Tibial nerve (tissue), 4 donors: ENCODE measurements at regions not wholly inside any gene's neighbourhood (a gene's known extent, or its start where the extent isn't known, plus 50 kb on each side); places are given as distances from the start of the nearest gene placed in this dataset.

Experiments used
- DNase-seq, 2 donors: peaks; one replicate each; pipeline ENCODE4 v3.0.0-alpha.2; 2019; ENCODE audit warnings: low spot score in 2 of 2
- H3K27ac ChIP-seq, 4 donors: fragments of 200-600 bp; sonication (generic) in 3 of 4; one replicate each; pipeline ENCODE4 v1.5.1; 2017 to 2019; ENCODE audit warnings: mild to moderate bottlenecking in 1 of 4
- H3K27me3 ChIP-seq, 2 donors: fragments of 200-600 bp; sonication (generic) in 1 of 2; one replicate each; pipeline versions ENCODE4 v1.5.1 to v1.6.0; 2017 to 2019
- H3K36me3 ChIP-seq, 3 donors: fragments of 200-600 bp; sonication (generic); one replicate each; pipeline ENCODE4 v1.5.1; 2018 to 2019
- H3K4me1 ChIP-seq, 4 donors: fragments of 200-600 bp; sonication (generic) in 3 of 4; one replicate each; pipeline ENCODE4 v1.5.1; 2017 to 2019
- H3K4me3 ChIP-seq, 4 donors: fragments of 200-600 bp; sonication (generic) in 3 of 4; one replicate each; pipeline ENCODE4 v1.5.1; 2017 to 2019; ENCODE audit warnings: mild to moderate bottlenecking in 1 of 4, moderate library complexity in 1 of 4
- H3K9me3 ChIP-seq, 4 donors: fragments of 200-600 bp; sonication (generic) in 3 of 4; one replicate each; pipeline ENCODE4 v1.5.1; 2017 to 2019
- EP300 ChIP-seq, 2 donors: sonication (generic); formaldehyde crosslinking; IDR thresholded peaks; one replicate each; pipeline ENCODE4 v1.6.1; 2017; ENCODE audit warnings: antibody characterized with exemption in 2 of 2, mild to moderate bottlenecking in 1 of 2
- POLR2A ChIP-seq, 2 donors: fragments of 450-650 bp; IDR thresholded peaks; one replicate each; pipeline ENCODE4 v1.6.1; 2017; ENCODE audit warnings: antibody characterized with exemption in 2 of 2, mild to moderate bottlenecking in 2 of 2, moderate library complexity in 2 of 2
- WGBS, 2 donors: methylation state at CpG; one replicate each; pipeline ENCODE4 v1.1.5; 2018; 5-methylcytosine and 5-hydroxymethylcytosine counted together
- TF ChIP-seq, protein P1 (sequence below), 5 experiments: fragments of 200-600 bp in 3 of 5; fragments of 450-650 bp in 2 of 5; sonication (generic) in 3 of 5; IDR thresholded peaks; one replicate each; pipeline ENCODE4 v1.5.1; 2016 to 2019; ENCODE audit warnings: antibody characterized with exemption in 5 of 5, mild to moderate bottlenecking in 3 of 5, moderate library complexity in 2 of 5

DNA sequence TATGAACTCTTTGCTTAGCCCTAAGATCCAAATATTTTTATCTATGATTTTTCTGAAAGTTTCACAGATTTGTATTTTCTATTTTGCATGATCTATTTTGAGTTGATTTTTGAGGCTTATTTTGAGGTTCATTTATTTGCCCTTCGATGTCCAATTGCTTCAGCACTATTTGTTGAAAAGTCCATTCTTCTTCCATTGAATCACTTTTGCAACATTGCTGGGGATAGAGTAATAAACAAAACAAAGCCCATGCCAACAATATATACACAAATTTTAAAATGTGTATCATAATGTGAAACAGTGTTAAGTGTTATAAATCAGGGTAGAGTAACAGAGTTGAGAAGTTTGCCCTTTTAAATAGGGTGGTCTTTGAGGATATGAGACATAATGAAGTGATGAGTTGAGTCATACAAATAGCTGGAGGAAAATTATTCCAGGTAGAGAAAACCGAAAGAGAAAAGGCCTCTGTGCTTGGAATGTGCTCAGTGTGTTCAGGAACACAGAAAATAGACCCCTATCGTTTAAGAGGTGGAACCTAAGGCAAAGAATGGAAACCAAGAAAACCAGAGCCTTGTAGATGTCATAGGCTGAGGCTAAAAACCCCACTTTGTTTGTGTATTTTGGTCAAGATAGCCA lies 172.7 kb upstream of the NR5A2 start:
- WGBS, 2 donors = 79 to 83% methylated on average over 3 of the region's 3 CpGs
- Histone ChIP-seq H3K27ac (no peak overlapping the region), H3K9me3 (no peaks in the 10 kb centered on the region), H3K27me3 (no peaks in the 10 kb centered on the region), H3K4me3 (no peak overlapping the region), H3K4me1 (no peaks in the 10 kb centered on the region), H3K36me3 (no peaks in the 10 kb centered on the region)
- no peak for TF ChIP-seq EP300 (IDR thresholded peaks at IDR 0.05)
- TF ChIP-seq POLR2A (IDR thresholded peaks at IDR 0.05) = no peak
- TF ChIP-seq, protein P1, sequence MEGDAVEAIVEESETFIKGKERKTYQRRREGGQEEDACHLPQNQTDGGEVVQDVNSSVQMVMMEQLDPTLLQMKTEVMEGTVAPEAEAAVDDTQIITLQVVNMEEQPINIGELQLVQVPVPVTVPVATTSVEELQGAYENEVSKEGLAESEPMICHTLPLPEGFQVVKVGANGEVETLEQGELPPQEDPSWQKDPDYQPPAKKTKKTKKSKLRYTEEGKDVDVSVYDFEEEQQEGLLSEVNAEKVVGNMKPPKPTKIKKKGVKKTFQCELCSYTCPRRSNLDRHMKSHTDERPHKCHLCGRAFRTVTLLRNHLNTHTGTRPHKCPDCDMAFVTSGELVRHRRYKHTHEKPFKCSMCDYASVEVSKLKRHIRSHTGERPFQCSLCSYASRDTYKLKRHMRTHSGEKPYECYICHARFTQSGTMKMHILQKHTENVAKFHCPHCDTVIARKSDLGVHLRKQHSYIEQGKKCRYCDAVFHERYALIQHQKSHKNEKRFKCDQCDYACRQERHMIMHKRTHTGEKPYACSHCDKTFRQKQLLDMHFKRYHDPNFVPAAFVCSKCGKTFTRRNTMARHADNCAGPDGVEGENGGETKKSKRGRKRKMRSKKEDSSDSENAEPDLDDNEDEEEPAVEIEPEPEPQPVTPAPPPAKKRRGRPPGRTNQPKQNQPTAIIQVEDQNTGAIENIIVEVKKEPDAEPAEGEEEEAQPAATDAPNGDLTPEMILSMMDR (IDR thresholded peaks at IDR 0.05) = no peak
- DNase-seq = no peak

DNA sequence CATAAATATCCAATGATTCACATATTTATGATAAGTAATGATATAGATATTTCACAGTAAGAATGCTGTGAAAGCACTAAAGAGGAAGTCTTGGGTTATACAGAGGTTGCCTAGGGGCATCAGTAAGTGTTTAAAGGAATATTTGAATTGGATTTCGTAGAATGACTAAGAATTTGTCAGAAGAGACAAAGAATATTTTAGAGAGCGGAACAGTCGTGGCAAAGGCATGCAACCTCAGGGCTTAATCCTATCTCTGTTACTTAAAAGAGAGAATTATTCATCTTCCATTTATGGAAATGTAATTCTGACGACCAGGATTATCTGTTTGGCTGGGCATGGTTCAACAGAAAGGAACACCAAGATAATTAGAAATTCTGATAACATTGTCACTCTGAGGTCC lies 171.9 kb upstream of the NR5A2 start:
- Histone ChIP-seq H3K9me3 (no peaks in the 10 kb centered on the region), H3K27me3 (no peaks in the 10 kb centered on the region), H3K27ac (no peak overlapping the region), H3K4me3 (no peak overlapping the region), H3K36me3 (no peaks in the 10 kb centered on the region), H3K4me1 (no peaks in the 10 kb centered on the region)
- 42 to 48% methylated on average over 4 of the region's 4 CpGs for WGBS, 2 donors
- DNase-seq = no peak
- no peak for TF ChIP-seq EP300 (IDR thresholded peaks at IDR 0.05)
- TF ChIP-seq, protein P1 (IDR thresholded peaks at IDR 0.05) = no peak
- no peak for TF ChIP-seq POLR2A (IDR thresholded peaks at IDR 0.05)

DNA sequence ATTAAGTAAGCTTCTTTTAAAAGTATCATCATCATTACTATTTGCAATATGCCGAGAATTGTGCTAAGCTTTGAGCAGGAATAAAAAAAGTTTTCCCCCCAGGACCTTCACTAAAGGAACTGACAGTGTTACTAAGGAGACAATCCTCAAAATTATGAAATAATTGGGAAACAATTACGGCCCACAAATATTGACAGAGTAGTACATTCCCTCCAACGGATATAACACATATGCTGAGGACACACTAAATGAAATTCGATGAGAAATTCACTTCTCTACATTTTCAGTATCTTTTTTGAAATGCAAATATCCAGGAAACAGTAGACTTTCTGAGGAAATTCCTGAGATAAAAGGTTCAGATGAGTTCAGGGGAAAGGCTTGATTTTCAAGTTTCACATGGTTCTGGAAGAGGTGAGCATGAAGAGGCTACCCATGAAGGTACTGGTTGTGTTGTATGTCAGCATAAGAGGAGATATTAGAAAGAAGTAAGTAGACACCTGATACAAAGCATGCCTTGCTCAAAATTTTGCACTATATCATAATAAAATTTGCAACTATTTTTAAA lies 171.2 kb upstream of the NR5A2 start:
- no peaks in the 10 kb centered on the region for H3K36me3 ChIP-seq
- H3K27ac ChIP-seq = no peak overlapping the region
- TF ChIP-seq EP300 (IDR thresholded peaks at IDR 0.05) (no peak), POLR2A (IDR thresholded peaks at IDR 0.05) (no peak)
- TF ChIP-seq, protein P1 (IDR thresholded peaks at IDR 0.05) = no peak
- no peaks in the 10 kb centered on the region for H3K9me3 ChIP-seq
- H3K4me3 ChIP-seq = no peak overlapping the region
- DNase-seq = no peak
- H3K27me3 ChIP-seq = no peaks in the 10 kb centered on the region
- 74 to 76% methylated on average over 4 of the region's 4 CpGs for WGBS, 2 donors
- no peaks in the 10 kb centered on the region for H3K4me1 ChIP-seq

DNA sequence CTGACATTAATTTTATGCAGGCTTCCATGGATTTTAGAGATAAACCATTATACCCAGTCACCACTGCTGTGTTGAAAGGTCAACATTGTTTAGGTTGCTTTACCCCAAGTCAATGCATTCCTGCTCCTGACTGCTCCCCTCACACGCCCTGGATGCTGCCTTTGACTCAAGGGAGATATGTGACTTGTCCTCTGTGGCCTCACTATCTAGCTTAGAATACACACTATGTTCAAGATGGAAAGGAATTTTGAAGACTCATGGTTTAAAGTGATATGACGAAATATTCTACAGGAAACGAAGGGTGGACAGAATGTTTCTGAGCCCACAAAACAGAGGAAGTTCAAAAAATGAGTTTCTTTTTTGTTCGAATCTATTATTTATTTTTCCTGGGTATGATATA lies 170.4 kb upstream of the NR5A2 start:
- Histone ChIP-seq H3K4me3 (no peak overlapping the region), H3K27ac (no peak overlapping the region), H3K9me3 (no peaks in the 10 kb centered on the region), H3K36me3 (no peaks in the 10 kb centered on the region), H3K4me1 (no peaks in the 10 kb centered on the region), H3K27me3 (no peaks in the 10 kb centered on the region)
- TF ChIP-seq, protein P1 (IDR thresholded peaks at IDR 0.05) = no peak
- TF ChIP-seq EP300 (IDR thresholded peaks at IDR 0.05) (no peak), POLR2A (IDR thresholded peaks at IDR 0.05) (no peak)
- WGBS, 2 donors = 41 to 54% methylated on average over 4 of the region's 4 CpGs
- DNase-seq = no peak

DNA sequence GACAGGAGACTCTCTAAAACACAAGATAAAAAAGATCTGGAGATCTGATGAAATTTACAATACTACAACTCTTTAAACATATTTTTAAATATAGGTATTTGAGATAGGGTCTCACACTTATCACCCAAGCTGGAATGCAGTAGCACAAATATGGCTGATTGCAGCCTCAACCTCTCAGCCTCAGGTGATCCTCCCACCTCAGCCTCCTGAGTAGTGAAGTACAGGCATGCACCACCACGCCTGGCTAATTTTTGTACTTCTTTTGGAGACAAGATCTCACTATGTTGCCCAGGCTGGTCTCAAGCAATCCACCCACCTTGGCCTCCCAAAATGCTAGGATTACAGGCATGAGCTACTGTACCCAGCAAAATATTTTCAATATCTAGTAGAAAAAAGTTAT lies 170.0 kb upstream of the NR5A2 start:
- Histone ChIP-seq H3K27me3 (no peaks in the 10 kb centered on the region), H3K4me1 (no peaks in the 10 kb centered on the region), H3K9me3 (no peaks in the 10 kb centered on the region), H3K36me3 (no peaks in the 10 kb centered on the region), H3K4me3 (no peak overlapping the region), H3K27ac (peak overlapping the region in 1 of 4 donors; percentile 51)
- 74 to 76% methylated on average over 1 of the region's 1 CpG for WGBS, 2 donors
- TF ChIP-seq POLR2A (IDR thresholded peaks at IDR 0.05) = no peak
- TF ChIP-seq, protein P1 (IDR thresholded peaks at IDR 0.05) = no peak
- TF ChIP-seq EP300 (IDR thresholded peaks at IDR 0.05) = no peak
- no peak for DNase-seq
